Endothelial cell of umbilical vein (primary cell): ENCODE measurements at regions not wholly inside any gene's neighbourhood (a gene's known extent, or its start where the extent isn't known, plus 50 kb on each side); places are given as distances from the start of the nearest gene placed in this dataset.

Source experiments
- BruUV-seq: library from RNA; stranded (reverse); fragments of 400-500 nt; replicated peaks from 2 replicates; lab custom pipeline; 2021; lab: Mats Ljungman, UMichigan
- CTCF ChIA-PET: fragments of 300-600, 350-600 bp; sonication (Branson Sonifier 250); formaldehyde crosslinking; loops from one replicate; lab custom pipeline; 2021; ENCODE audit warnings: antibody characterized with exemption, inconsistent platforms; lab: Charles Lee
- POLR2A ChIA-PET: fragments of 300-600, 350-600 bp; sonication (Branson Sonifier 250); formaldehyde crosslinking; loops from one replicate; lab custom pipeline; 2021; ENCODE audit warnings: antibody characterized with exemption, inconsistent platforms; lab: Charles Lee
- DNase-seq: peaks from one replicate; pipeline ENCODE4 v3.0.0-alpha.2; 2011; ENCODE audit warnings: low read depth, low spot score
- FAIRE-seq: peaks from 2 replicates; lab custom pipeline; 2011; peaks lifted over from hg19 to GRCh38; lab: Jason Lieb, UNC
- H2AFZ ChIP-seq: 2 replicates; pipeline ENCODE4 v1.6.0; 2012; ENCODE audit warnings: low read depth, low read length, control low read depth, inconsistent platforms
- H3K27ac ChIP-seq: 2 replicates; pipeline ENCODE4 v1.5.1; 2011; ENCODE audit warnings: low read depth, mild to moderate bottlenecking, control low read depth, low read length, moderate library complexity; ENCODE audit not compliant: insufficient read depth
- H3K27me3 ChIP-seq, 2 experiments: 2 replicates each; pipeline versions ENCODE4 v1.6.0 to v1.6.1; 2011; ENCODE audit warnings: low read length in 2 of 2, mixed read lengths in 1 of 2; ENCODE audit not compliant: control insufficient read depth in 2 of 2, insufficient read depth in 2 of 2
- H3K36me3 ChIP-seq, 2 experiments: 2 replicates in 1 of 2; 3 replicates in 1 of 2; pipeline ENCODE4 v1.5.1; 2011; ENCODE audit warnings: low read length in 2 of 2, mild to moderate bottlenecking in 1 of 2, moderate library complexity in 1 of 2; ENCODE audit not compliant: control insufficient read depth in 2 of 2, insufficient read depth in 2 of 2; ENCODE audit errors: extremely low read depth in 1 of 2
- H3K4me1 ChIP-seq: 3 replicates; pipeline ENCODE4 v1.5.1; 2011; ENCODE audit warnings: mild to moderate bottlenecking, low read length; ENCODE audit not compliant: control insufficient read depth, insufficient read depth; ENCODE audit errors: extremely low read depth
- H3K4me2 ChIP-seq: 2 replicates; pipeline ENCODE4 v1.6.1; 2011; ENCODE audit warnings: low read length, control low read depth, mixed read lengths; ENCODE audit not compliant: insufficient read depth
- H3K4me3 ChIP-seq, 3 experiments: fragments of 200-600 bp in 1 of 3; sonication (generic), shearing (Covaris generic) in 1 of 3; replicated peaks in 1 of 3; 2 replicates each; pipeline ENCODE4 v1.5.1; 2011 to 2016; ENCODE audit warnings: control low read depth in 3 of 3, low read length in 3 of 3, mild to moderate bottlenecking in 2 of 3, inconsistent platforms in 1 of 3, low read depth in 1 of 3, moderate library complexity in 1 of 3; ENCODE audit not compliant: insufficient read depth in 1 of 3
- H3K79me2 ChIP-seq: 2 replicates; pipeline ENCODE4 v1.6.0; 2012; ENCODE audit warnings: low read length, inconsistent platforms; ENCODE audit not compliant: control insufficient read depth, insufficient read depth
- H3K9ac ChIP-seq: replicated peaks from 2 replicates; pipeline ENCODE3; 2011; ENCODE audit warnings: low read length, control low read depth; ENCODE audit not compliant: insufficient read depth; ENCODE audit errors: extremely low read depth
- H3K9me1 ChIP-seq: replicated peaks from 3 replicates; pipeline ENCODE4 v1.6.0; 2011; ENCODE audit warnings: mild to moderate bottlenecking, low read length; ENCODE audit not compliant: control insufficient read depth, insufficient read depth; ENCODE audit errors: extremely low read depth
- H3K9me3 ChIP-seq: replicated peaks from 2 replicates; pipeline ENCODE4 v1.5.1; 2012; ENCODE audit warnings: low read length, inconsistent platforms; ENCODE audit not compliant: control insufficient read depth, insufficient read depth
- H4K20me1 ChIP-seq: replicated peaks from 2 replicates; pipeline ENCODE3; 2011; ENCODE audit warnings: mild to moderate bottlenecking, low read length; ENCODE audit not compliant: control insufficient read depth, insufficient read depth; ENCODE audit errors: extremely low read depth
- EZH2 ChIP-seq: IDR thresholded peaks from 2 replicates; pipeline ENCODE4 v1.6.1; 2012; ENCODE audit warnings: borderline replicate concordance, low read depth, mild to moderate bottlenecking, moderate library complexity, low read length, inconsistent platforms; ENCODE audit not compliant: severe bottlenecking
- FOS ChIP-seq: IDR thresholded peaks from 2 replicates; pipeline ENCODE4 v1.6.1; 2011; ENCODE audit warnings: mild to moderate bottlenecking, low read length, moderate library complexity, borderline replicate concordance; ENCODE audit not compliant: insufficient read depth
- GATA2 ChIP-seq: IDR thresholded peaks from 2 replicates; pipeline ENCODE4 v1.7.0; 2011; ENCODE audit warnings: low read depth, mild to moderate bottlenecking, moderate library complexity, mixed read lengths, low read length; ENCODE audit not compliant: insufficient read length, insufficient read depth
- JUN ChIP-seq: IDR thresholded peaks from 2 replicates; pipeline ENCODE4 v1.6.1; 2011; ENCODE audit warnings: borderline replicate concordance, low read depth; ENCODE audit not compliant: insufficient read length, insufficient read depth
- MYC ChIP-seq: IDR thresholded peaks from one replicate; pipeline ENCODE4 v1.6.1; 2011; ENCODE audit warnings: mild to moderate bottlenecking, low read depth, low read length
- dilution Hi-C: fragments of 300-500 bp; cut with MboI; formaldehyde crosslinking; loops from one replicate; pipeline ENCODE4 v1.15.0; 2019; ENCODE audit warnings: low sequenced_read_pairs; ENCODE audit not compliant: extremely low pct_ligation_motif_present
- intact Hi-C: fragments of 100-400 bp; cut with micrococcal nuclease; formaldehyde crosslinking; loops from one replicate; pipeline ENCODE4 v1.10.0; 2022
- TF ChIP-seq, protein P1 (sequence below), 2 donors: IDR thresholded peaks; 1 replicate in 1 of 2; 2 replicates in 1 of 2; pipeline ENCODE4 v1.5.1; 2011; ENCODE audit warnings: low read length in 2 of 2, mild to moderate bottlenecking in 2 of 2, moderate library complexity in 2 of 2, control low read depth in 1 of 2, inconsistent platforms in 1 of 2, low read depth in 1 of 2; ENCODE audit not compliant: insufficient read depth in 1 of 2; ENCODE audit errors: extremely low read depth in 1 of 2
- TF ChIP-seq, protein P2 (sequence below): IDR thresholded peaks from 2 replicates; pipeline ENCODE4 v1.6.1; 2011; ENCODE audit not compliant: insufficient read depth, insufficient read length

- H4K20me1 ChIP-seq, result no peaks in the 10 kb centered on the region
- BruUV-seq, result no TSS peak
- DNase-seq (peak; percentile 73), FAIRE-seq (peak; percentile 8)
- dilution Hi-C loops, result no loop called here
- peaks cover 8% of the 10 kb centered on the region for H3K4me1 ChIP-seq
- ChIA-PET CTCF (no interaction called here), POLR2A (no interaction called here)
- H3K36me3 ChIP-seq, result no peaks in the 10 kb centered on the region
- H3K9me3 ChIP-seq, result no peaks in the 10 kb centered on the region
- H2AFZ ChIP-seq, result no peak overlapping the region
- H3K27ac ChIP-seq, result no peak overlapping the region
- no peaks in the 10 kb centered on the region for H3K27me3 ChIP-seq
- no peaks in the 10 kb centered on the region for H3K79me2 ChIP-seq
- H3K9me1 ChIP-seq, result no peaks in the 10 kb centered on the region
- TF ChIP-seq EZH2 (no peak), JUN (peak; percentile 6), FOS (peak; percentile 60)
- intact Hi-C loops, result no loop called here
- H3K4me3 ChIP-seq, result no peak overlapping the region
- no peak overlapping the region for H3K9ac ChIP-seq
- H3K4me2 ChIP-seq, result peak overlapping the region; percentile 31
These were observed 87.5 kb upstream of the CTAGE1 start for GRCh38 chr18:22505141-22505591.

- Histone ChIP-seq H3K4me2 (no peak overlapping the region), H2AFZ (no peak overlapping the region), H3K36me3 (no peaks in the 10 kb centered on the region), H3K27ac (no peak overlapping the region), H3K9me3 (no peaks in the 10 kb centered on the region), H4K20me1 (no peaks in the 10 kb centered on the region), H3K9ac (no peak overlapping the region), H3K4me3 (no peak overlapping the region), H3K27me3 (no peaks in the 10 kb centered on the region), H3K79me2 (no peaks in the 10 kb centered on the region), H3K4me1 (peaks cover 8% of the 10 kb centered on the region), H3K9me1 (no peaks in the 10 kb centered on the region)
- BruUV-seq, result no TSS peak
- no peak for TF ChIP-seq EZH2
- no peak for TF ChIP-seq FOS
- no peak for TF ChIP-seq MYC
- TF ChIP-seq, protein P1, sequence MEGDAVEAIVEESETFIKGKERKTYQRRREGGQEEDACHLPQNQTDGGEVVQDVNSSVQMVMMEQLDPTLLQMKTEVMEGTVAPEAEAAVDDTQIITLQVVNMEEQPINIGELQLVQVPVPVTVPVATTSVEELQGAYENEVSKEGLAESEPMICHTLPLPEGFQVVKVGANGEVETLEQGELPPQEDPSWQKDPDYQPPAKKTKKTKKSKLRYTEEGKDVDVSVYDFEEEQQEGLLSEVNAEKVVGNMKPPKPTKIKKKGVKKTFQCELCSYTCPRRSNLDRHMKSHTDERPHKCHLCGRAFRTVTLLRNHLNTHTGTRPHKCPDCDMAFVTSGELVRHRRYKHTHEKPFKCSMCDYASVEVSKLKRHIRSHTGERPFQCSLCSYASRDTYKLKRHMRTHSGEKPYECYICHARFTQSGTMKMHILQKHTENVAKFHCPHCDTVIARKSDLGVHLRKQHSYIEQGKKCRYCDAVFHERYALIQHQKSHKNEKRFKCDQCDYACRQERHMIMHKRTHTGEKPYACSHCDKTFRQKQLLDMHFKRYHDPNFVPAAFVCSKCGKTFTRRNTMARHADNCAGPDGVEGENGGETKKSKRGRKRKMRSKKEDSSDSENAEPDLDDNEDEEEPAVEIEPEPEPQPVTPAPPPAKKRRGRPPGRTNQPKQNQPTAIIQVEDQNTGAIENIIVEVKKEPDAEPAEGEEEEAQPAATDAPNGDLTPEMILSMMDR (IDR thresholded peaks at IDR 0.05; ENCODE audit: extremely low read depth in 1 of 2, insufficient read depth in 1 of 2, low read depth in 1 of 2, low read length in 2 of 2), result no peak
- TF ChIP-seq, protein P2, sequence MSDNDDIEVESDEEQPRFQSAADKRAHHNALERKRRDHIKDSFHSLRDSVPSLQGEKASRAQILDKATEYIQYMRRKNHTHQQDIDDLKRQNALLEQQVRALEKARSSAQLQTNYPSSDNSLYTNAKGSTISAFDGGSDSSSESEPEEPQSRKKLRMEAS, result no peak
- no peak for TF ChIP-seq GATA2
- TF ChIP-seq JUN, result no peak
- ChIA-PET CTCF (no interaction called here), POLR2A (no interaction called here)
- intact Hi-C loops, result no loop called here
- dilution Hi-C loops, result no loop called here
- DNase-seq (no peak), FAIRE-seq (no peak)
These were observed 89.3 kb upstream of the CTAGE1 start for GRCh38 chr18:22507055-22507454.
